Vagina (tissue), 2 donors: ENCODE measurements at regions not wholly inside any gene's neighbourhood (a gene's known extent, or its start where the extent isn't known, plus 50 kb on each side); places are given as distances from the start of the nearest gene placed in this dataset.

ENCODE experiments used
- CTCF ChIP-seq, 3 experiments: fragments of 450-650 bp in 2 of 3; fragments of 200-600 bp in 1 of 3; sonication (generic) in 1 of 3; IDR thresholded peaks; one replicate each; pipeline ENCODE4 v1.5.1; 2017 to 2019; ENCODE audit warnings: antibody characterized with exemption in 3 of 3, mild to moderate bottlenecking in 2 of 3, moderate library complexity in 2 of 3
- POLR2A ChIP-seq, 2 donors: fragments of 450-650 bp; IDR thresholded peaks; one replicate each; pipeline ENCODE4 v1.6.1; 2017; ENCODE audit warnings: antibody characterized with exemption in 2 of 2, mild to moderate bottlenecking in 2 of 2, moderate library complexity in 2 of 2
- POLR2AphosphoS5 ChIP-seq, 2 donors: sonication (generic); formaldehyde crosslinking; IDR thresholded peaks; one replicate each; pipeline ENCODE4 v1.9.0; 2017; ENCODE audit warnings: antibody characterized with exemption in 2 of 2, mild to moderate bottlenecking in 2 of 2, low read depth in 1 of 2; ENCODE audit not compliant: insufficient read depth in 1 of 2

DNA sequence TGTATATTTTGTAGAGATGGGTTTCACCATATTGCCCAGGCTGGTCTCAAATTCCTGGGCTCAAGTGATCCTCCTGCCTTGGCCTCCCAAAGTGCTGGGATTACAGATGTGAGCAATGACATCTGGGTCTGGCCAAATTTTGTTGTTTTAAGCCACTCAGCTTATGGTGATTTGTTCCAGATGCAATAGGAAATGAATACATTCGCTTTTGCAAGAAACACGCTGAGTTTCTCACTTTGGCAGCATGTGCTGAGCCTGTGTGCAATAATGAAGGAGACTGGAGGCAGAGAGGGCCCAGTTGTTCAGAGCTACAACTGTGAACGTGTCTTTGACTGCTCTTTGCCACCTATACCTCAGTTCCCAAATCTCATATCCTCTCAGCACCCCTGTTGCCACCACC, 56.4 kb downstream of the KIF4B start:
- TF ChIP-seq POLR2AphosphoS5 (IDR thresholded peaks at IDR 0.05; ENCODE audit: insufficient read depth in 1 of 2, low read depth in 1 of 2) (no peak), CTCF (IDR thresholded peaks at IDR 0.05) (no peak), POLR2A (IDR thresholded peaks at IDR 0.05) (no peak)
